SK-N-SH treated with all-trans-retinoic acid at 6 μM for 48 hours (cell line): ENCODE measurements at regions not wholly inside any gene's neighbourhood (a gene's known extent, or its start where the extent isn't known, plus 50 kb on each side); places are given as distances from the start of the nearest gene placed in this dataset.

Experiments used
- ATAC-seq: fragments of 200-7000 bp; cut with Tn5 transposase; 3 replicates; pipeline ENCODE4 v1.9.1; 2020; ENCODE audit warnings: mild to moderate bottlenecking, moderate library complexity
- ARNTL ChIP-seq: fragments of 450-650 bp; formaldehyde crosslinking; IDR thresholded peaks from 2 replicates; pipeline ENCODE4 v1.5.0; 2020; ENCODE audit warnings: low read depth, mild to moderate bottlenecking, moderate library complexity, borderline replicate concordance
- BACH2 ChIP-seq: fragments of 250-450 bp; sonication (Bioruptor Pico); IDR thresholded peaks from 2 replicates; pipeline ENCODE4 v1.9.0; 2021; ENCODE audit warnings: mild to moderate bottlenecking, borderline replicate concordance
- CREB5 ChIP-seq: fragments of 250-450 bp; sonication (Bioruptor Pico); IDR thresholded peaks from 2 replicates; pipeline ENCODE4 v1.5.1; 2020; ENCODE audit warnings: low read depth, mild to moderate bottlenecking, moderate library complexity
- CSDC2 ChIP-seq: fragments of 250-450 bp; sonication (Bioruptor Pico); IDR thresholded peaks from 2 replicates; pipeline ENCODE4 v1.5.0; 2020; ENCODE audit warnings: mild to moderate bottlenecking, moderate library complexity
- ESRRG ChIP-seq: fragments of 250-450 bp; sonication (Bioruptor Pico); IDR thresholded peaks from 2 replicates; pipeline ENCODE4 v1.6.1; 2021; ENCODE audit warnings: mild to moderate bottlenecking
- GLIS3 ChIP-seq: fragments of 250-450 bp; sonication (Bioruptor Pico); IDR thresholded peaks from 2 replicates; pipeline ENCODE4 v1.5.0; 2020; ENCODE audit warnings: mild to moderate bottlenecking, moderate library complexity
- ISL1 ChIP-seq: fragments of 250-450 bp; sonication (Bioruptor Pico); IDR thresholded peaks from 2 replicates; pipeline ENCODE4 v2.1.2; 2022; ENCODE audit warnings: mild to moderate bottlenecking, moderate library complexity
- OSR1 ChIP-seq: fragments of 250-450 bp; sonication (Bioruptor Pico); IDR thresholded peaks from 2 replicates; pipeline ENCODE4 v1.8.0; 2022; ENCODE audit warnings: moderate library complexity, mild to moderate bottlenecking, inconsistent platforms
- PPARA ChIP-seq: fragments of 250-450 bp; sonication (Bioruptor Pico); IDR thresholded peaks from 2 replicates; pipeline ENCODE4 v1.5.0; 2020; ENCODE audit warnings: mild to moderate bottlenecking, borderline replicate concordance
- RARB ChIP-seq: fragments of 250-450 bp; sonication (Bioruptor Pico); IDR thresholded peaks from 2 replicates; pipeline ENCODE4 v1.8.0; 2021; ENCODE audit warnings: mild to moderate bottlenecking, moderate library complexity
- SNAI2 ChIP-seq: fragments of 250-450 bp; sonication (Bioruptor Pico); IDR thresholded peaks from 2 replicates; pipeline ENCODE4 v1.5.0; 2020; ENCODE audit warnings: mild to moderate bottlenecking, moderate library complexity
- TCF4 ChIP-seq: fragments of 250-450 bp; sonication (Bioruptor Pico); IDR thresholded peaks from 2 replicates; pipeline ENCODE4 v1.8.0; 2021; ENCODE audit warnings: mild to moderate bottlenecking, moderate library complexity, borderline replicate concordance
- TOX ChIP-seq: fragments of 250-450 bp; sonication (Bioruptor Pico); IDR thresholded peaks from 2 replicates; pipeline ENCODE4 v1.8.0; 2021; ENCODE audit warnings: mild to moderate bottlenecking, moderate library complexity, borderline replicate concordance
- TSHZ2 ChIP-seq: fragments of 250-450 bp; sonication (Bioruptor Pico); IDR thresholded peaks from 2 replicates; pipeline ENCODE4 v1.5.0; 2020; ENCODE audit warnings: mild to moderate bottlenecking, moderate library complexity
- ZC3H10 ChIP-seq: fragments of 250-450 bp; sonication (Bioruptor Pico); IDR thresholded peaks from 2 replicates; pipeline ENCODE4 v1.5.1; 2021; ENCODE audit warnings: mild to moderate bottlenecking, moderate library complexity
- ZFP3 ChIP-seq: fragments of 250-450 bp; sonication (Bioruptor Pico); IDR thresholded peaks from 2 replicates; pipeline ENCODE4 v1.5.0; 2020; ENCODE audit warnings: mild to moderate bottlenecking, moderate library complexity
- ZFP30 ChIP-seq: fragments of 450-650 bp; formaldehyde crosslinking; IDR thresholded peaks from 2 replicates; pipeline ENCODE4 v1.5.0; 2022; ENCODE audit warnings: mild to moderate bottlenecking, moderate library complexity
- ZNF565 ChIP-seq: fragments of 450-650 bp; formaldehyde crosslinking; conservative IDR thresholded peaks from 2 replicates; pipeline ENCODE4 v1.5.0; 2020; ENCODE audit warnings: low read depth, mild to moderate bottlenecking, moderate library complexity
- ZNF70 ChIP-seq: fragments of 450-650 bp; formaldehyde crosslinking; IDR thresholded peaks from 2 replicates; pipeline ENCODE4 v1.5.0; 2020; ENCODE audit warnings: mild to moderate bottlenecking, moderate library complexity
- ZNF8 ChIP-seq: fragments of 450-650 bp; formaldehyde crosslinking; IDR thresholded peaks from 2 replicates; pipeline ENCODE4 v1.5.0; 2020; ENCODE audit warnings: mild to moderate bottlenecking, moderate library complexity
- TF ChIP-seq, protein P1 (sequence below): fragments of 250-450 bp; sonication (Bioruptor Pico); IDR thresholded peaks from 2 replicates; pipeline ENCODE4 v1.8.0; 2021; ENCODE audit warnings: low read depth, mild to moderate bottlenecking, moderate library complexity, borderline replicate concordance
- TF ChIP-seq, protein P2 (sequence below): fragments of 250-450 bp; sonication (Bioruptor Pico); IDR thresholded peaks from 2 replicates; pipeline ENCODE4 v1.8.0; 2020; ENCODE audit warnings: mild to moderate bottlenecking, moderate library complexity, borderline replicate concordance
- TF ChIP-seq, protein P3 (sequence below): fragments of 250-450 bp; sonication (Bioruptor Pico); IDR thresholded peaks from 2 replicates; pipeline ENCODE4 v1.5.1; 2021; ENCODE audit warnings: mild to moderate bottlenecking, moderate library complexity

GRCh38 chr3:194852345-194852744 lies 166.7 kb downstream of the FAM43A start:
- TF ChIP-seq GLIS3 (no peak), ZFP3 (CRISPR knock-in tag) (no peak), RARB (CRISPR knock-in tag) (no peak)
- no peak for ATAC-seq

DNA sequence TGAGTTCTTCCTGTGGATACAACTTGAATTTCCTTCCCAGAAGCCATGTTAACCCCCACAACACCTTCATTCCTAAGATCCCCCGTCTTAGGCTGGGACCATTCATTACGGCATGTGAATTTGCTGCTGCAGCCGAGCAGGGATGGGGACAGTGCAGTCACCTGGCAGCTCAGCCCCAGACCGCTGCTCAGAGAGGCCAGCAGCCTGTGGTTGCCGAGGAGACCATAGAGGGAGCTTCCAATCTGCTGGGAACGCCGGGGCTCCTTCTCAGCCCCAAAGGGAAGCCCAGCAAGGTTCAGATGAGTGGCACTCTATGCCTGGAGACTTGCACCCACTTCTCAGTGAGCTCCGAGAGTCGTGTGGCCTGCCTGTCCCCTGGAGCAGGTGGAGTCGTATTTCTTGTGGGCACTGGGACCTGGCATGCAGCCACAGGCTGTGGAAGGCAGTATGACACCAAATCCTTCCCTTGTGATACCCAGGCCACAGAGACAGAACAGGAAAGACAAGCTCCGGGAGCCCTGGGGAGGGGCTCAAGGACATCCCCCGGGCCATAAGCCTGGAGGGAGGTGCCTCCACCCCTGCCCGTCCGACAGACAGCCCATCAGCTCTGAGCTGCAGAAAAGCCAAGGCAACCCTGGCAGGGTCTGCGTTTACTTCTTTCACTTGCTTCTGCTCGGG lies 167.3 kb downstream of the FAM43A start:
- no peak for TF ChIP-seq OSR1 (CRISPR knock-in tag)
- no peak for TF ChIP-seq ZFP3 (CRISPR knock-in tag)
- TF ChIP-seq PPARA, result no peak
- TF ChIP-seq TSHZ2 (CRISPR knock-in tag), result no peak
- TF ChIP-seq ISL1 (CRISPR knock-in tag), result no peak
- TF ChIP-seq, protein P1, sequence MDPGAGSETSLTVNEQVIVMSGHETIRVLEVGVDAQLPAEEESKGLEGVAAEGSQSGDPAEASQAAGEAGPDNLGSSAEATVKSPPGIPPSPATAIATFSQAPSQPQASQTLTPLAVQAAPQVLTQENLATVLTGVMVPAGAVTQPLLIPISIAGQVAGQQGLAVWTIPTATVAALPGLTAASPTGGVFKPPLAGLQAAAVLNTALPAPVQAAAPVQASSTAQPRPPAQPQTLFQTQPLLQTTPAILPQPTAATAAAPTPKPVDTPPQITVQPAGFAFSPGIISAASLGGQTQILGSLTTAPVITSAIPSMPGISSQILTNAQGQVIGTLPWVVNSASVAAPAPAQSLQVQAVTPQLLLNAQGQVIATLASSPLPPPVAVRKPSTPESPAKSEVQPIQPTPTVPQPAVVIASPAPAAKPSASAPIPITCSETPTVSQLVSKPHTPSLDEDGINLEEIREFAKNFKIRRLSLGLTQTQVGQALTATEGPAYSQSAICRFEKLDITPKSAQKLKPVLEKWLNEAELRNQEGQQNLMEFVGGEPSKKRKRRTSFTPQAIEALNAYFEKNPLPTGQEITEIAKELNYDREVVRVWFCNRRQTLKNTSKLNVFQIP, result no peak
- TF ChIP-seq CREB5 (CRISPR knock-in tag), result no peak
- no peak for TF ChIP-seq CSDC2
- TF ChIP-seq ZNF8, result no peak
- TF ChIP-seq, protein P2, sequence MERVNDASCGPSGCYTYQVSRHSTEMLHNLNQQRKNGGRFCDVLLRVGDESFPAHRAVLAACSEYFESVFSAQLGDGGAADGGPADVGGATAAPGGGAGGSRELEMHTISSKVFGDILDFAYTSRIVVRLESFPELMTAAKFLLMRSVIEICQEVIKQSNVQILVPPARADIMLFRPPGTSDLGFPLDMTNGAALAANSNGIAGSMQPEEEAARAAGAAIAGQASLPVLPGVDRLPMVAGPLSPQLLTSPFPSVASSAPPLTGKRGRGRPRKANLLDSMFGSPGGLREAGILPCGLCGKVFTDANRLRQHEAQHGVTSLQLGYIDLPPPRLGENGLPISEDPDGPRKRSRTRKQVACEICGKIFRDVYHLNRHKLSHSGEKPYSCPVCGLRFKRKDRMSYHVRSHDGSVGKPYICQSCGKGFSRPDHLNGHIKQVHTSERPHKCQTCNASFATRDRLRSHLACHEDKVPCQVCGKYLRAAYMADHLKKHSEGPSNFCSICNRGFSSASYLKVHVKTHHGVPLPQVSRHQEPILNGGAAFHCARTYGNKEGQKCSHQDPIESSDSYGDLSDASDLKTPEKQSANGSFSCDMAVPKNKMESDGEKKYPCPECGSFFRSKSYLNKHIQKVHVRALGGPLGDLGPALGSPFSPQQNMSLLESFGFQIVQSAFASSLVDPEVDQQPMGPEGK (CRISPR knock-in tag), result no peak
- TF ChIP-seq ARNTL, result no peak
- no peak for TF ChIP-seq ZFP30 (CRISPR knock-in tag)
- TF ChIP-seq TOX (CRISPR knock-in tag), result no peak
- TF ChIP-seq ZC3H10 (CRISPR knock-in tag), result no peak
- ATAC-seq, result no peak

- no peak for ATAC-seq
- TF ChIP-seq ARNTL (no peak), ZFP3 (CRISPR knock-in tag) (no peak), ESRRG (CRISPR knock-in tag) (no peak), ZNF70 (CRISPR knock-in tag) (no peak), CSDC2 (no peak), SNAI2 (CRISPR knock-in tag) (no peak), BACH2 (CRISPR knock-in tag) (no peak), RARB (CRISPR knock-in tag) (no peak), TSHZ2 (CRISPR knock-in tag) (no peak), TCF4 (CRISPR knock-in tag) (no peak), ZFP30 (CRISPR knock-in tag) (no peak), PPARA (no peak), ZNF565 (CRISPR knock-in tag) (no peak), CREB5 (CRISPR knock-in tag) (no peak), GLIS3 (no peak)
- TF ChIP-seq, protein P3, sequence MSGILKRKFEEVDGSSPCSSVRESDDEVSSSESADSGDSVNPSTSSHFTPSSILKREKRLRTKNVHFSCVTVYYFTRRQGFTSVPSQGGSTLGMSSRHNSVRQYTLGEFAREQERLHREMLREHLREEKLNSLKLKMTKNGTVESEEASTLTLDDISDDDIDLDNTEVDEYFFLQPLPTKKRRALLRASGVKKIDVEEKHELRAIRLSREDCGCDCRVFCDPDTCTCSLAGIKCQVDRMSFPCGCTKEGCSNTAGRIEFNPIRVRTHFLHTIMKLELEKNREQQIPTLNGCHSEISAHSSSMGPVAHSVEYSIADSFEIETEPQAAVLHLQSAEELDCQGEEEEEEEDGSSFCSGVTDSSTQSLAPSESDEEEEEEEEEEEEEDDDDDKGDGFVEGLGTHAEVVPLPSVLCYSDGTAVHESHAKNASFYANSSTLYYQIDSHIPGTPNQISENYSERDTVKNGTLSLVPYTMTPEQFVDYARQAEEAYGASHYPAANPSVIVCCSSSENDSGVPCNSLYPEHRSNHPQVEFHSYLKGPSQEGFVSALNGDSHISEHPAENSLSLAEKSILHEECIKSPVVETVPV, result no peak
- TF ChIP-seq, protein P1, result no peak
Observed at GRCh38 chr3:194854206-194854605, 168.5 kb downstream of the FAM43A start.
